ENCODE measurements at regions not wholly inside any gene's neighbourhood (a gene's known extent, or its start where the extent isn't known, plus 50 kb on each side); places are given as distances from the start of the nearest gene placed in this dataset.

DNA sequence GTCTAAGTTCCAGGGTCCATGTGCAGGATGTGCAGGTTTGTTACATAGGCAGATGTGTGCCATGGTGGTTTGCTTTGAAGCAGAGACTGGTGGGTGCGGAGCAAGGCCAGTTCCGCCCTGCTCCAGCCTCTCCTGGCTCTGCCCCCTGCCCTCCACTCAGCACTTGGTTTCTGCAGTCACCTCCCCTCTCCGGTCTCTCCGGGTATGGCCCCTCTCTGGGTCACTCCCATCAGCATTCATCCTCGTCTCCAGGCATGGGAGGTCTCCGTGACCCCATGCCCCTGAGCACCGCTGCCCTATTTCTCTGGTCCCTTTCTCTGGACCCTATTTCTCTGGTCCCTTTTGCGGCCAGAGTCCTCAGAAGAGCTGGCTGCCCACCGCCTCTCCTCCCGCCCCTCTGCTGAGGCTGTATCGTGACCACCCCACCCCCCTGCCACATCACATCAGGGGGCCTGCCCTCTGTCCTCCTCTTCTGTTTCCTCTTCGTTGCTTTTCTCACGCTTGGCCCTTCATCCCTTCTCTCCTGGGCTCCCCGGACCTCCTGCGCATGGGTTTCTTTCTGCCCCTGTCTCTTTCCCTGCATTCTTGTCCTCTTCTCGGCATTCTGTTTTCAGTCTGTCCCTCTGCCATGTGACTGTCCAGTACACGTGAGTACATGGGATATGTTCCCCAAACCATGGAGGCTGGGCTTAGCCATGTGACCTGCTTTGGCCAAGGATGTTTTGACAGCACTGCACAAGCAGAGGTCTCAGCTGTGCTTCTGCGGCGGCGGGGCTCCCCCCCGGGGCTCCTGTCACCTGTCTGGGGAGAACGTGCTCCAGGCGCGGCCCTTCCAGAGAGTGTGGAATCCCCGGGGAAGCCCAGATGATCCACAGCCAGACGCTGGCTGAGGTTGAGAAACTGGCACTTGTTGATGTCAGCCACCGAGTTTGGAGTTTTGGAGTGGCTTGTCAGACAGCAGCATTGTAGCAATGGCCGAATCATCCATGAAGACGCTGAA, 54.4 kb upstream of the C1orf174 start:
- Histone ChIP-seq H3K27ac (no peak overlapping the region), H3K4me3 (ENCODE audit: low read depth, low read length) (no peak overlapping the region), H3K27me3 (replicated peaks) (no peaks in the 10 kb centered on the region), H3K36me3 (replicated peaks) (no peaks in the 10 kb centered on the region)
- in situ Hi-C loops (cut with HindIII; ENCODE audit: low pct_ligation_motif_present, low sequenced_read_pairs), result no loop called here
- no peak for DNase-seq
- TF ChIP-seq, protein P1, sequence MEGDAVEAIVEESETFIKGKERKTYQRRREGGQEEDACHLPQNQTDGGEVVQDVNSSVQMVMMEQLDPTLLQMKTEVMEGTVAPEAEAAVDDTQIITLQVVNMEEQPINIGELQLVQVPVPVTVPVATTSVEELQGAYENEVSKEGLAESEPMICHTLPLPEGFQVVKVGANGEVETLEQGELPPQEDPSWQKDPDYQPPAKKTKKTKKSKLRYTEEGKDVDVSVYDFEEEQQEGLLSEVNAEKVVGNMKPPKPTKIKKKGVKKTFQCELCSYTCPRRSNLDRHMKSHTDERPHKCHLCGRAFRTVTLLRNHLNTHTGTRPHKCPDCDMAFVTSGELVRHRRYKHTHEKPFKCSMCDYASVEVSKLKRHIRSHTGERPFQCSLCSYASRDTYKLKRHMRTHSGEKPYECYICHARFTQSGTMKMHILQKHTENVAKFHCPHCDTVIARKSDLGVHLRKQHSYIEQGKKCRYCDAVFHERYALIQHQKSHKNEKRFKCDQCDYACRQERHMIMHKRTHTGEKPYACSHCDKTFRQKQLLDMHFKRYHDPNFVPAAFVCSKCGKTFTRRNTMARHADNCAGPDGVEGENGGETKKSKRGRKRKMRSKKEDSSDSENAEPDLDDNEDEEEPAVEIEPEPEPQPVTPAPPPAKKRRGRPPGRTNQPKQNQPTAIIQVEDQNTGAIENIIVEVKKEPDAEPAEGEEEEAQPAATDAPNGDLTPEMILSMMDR (IDR thresholded peaks at IDR 0.05; ENCODE audit: low read depth, low read length, missing control alignments), result no peak

DNA sequence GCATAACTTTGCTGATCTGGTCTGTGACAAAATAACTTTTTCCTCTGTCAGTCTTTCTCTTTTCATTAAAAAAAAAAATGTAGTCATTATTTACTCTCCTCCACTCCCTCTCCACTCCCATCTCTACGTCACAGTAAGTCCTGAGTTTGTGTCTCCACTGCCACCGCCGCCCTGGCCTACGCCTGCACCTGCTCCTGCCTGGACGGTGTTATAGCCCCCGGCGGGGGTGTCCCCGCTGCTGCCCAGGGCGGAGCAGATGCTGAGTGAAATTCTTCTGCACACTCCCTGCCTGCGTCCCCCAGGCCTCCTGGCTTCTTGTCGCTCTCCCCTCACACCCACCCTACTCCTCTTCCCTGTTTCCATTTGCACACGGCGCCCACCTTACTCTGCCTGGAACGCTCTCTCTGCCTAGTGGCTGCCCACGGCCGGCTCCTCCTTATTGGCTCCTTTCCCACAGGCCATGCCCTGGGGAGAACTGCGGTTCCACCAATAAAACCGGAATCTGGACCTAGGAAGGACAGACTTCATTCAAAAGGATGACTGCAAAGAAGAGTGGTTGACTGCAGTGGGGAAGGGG, 55.2 kb upstream of the C1orf174 start:
- H3K36me3 ChIP-seq (replicated peaks), result no peaks in the 10 kb centered on the region
- no peak overlapping the region for H3K4me3 ChIP-seq (ENCODE audit: low read depth, low read length)
- TF ChIP-seq, protein P1 (IDR thresholded peaks at IDR 0.05; ENCODE audit: low read depth, low read length, missing control alignments), result no peak
- no peak for DNase-seq
- H3K27me3 ChIP-seq (replicated peaks), result no peaks in the 10 kb centered on the region
- no peak overlapping the region for H3K27ac ChIP-seq
- in situ Hi-C loops (cut with HindIII; ENCODE audit: low pct_ligation_motif_present, low sequenced_read_pairs), result no loop called here

DNA sequence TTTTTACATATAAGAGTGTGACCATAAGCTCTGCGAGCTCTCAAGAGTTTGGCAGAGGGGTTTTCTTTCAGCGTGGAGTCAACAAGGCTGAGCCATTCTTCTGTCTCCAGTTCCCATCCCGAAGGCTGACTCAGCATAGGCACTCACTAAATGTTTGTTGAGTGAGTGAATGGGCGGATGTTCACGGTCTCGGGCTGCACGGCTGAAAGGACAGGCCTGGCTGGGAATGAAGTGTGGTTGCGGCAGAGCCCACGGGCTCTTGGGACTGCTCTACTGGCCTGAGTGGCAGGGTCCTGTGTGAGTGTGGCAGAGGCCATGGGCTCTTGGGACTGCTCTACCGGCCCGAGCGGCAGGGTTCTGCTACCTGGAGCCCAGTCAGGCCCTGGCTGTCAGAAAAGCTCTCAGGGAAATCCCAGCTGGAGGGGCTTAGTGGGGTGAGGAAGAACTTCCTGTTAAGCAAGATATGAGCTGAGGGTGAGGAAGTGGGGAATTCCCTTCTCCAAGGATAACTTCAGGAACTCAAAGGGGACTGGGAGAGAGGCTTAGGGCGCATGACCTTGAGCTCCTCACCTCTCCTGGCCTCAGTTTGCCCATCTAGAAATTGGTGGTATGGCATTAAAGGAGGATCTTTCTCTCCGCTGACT, 56.6 kb upstream of the C1orf174 start:
- DNase-seq, result no peak
- Histone ChIP-seq H3K4me3 (ENCODE audit: low read depth, low read length) (no peak overlapping the region), H3K27ac (no peak overlapping the region), H3K27me3 (replicated peaks) (no peaks in the 10 kb centered on the region), H3K36me3 (replicated peaks) (no peaks in the 10 kb centered on the region)
- in situ Hi-C loops (cut with HindIII; ENCODE audit: low pct_ligation_motif_present, low sequenced_read_pairs), result no loop called here
- TF ChIP-seq, protein P1 (IDR thresholded peaks at IDR 0.05; ENCODE audit: low read depth, low read length, missing control alignments), result no peak

DNA sequence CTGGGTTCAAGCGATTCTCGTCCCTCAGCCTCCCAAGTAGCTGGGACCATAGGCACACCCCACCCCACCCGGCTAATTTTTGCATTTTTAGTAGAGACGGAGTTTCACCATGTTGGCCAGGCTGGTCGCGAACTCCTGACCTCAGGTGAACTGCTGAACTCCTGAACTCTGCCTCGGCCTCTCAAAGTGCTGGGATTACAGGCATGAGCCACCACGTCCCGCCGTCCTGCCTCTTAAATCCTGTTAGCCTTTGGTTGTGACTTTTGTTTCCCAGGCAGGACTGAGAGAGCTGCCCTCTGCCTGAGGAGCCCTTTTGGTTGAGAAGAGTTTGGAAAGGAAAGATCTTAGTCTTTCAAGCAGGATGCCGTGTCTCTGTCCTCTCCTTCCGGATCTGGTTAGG, 59.3 kb upstream of the C1orf174 start:
- TF ChIP-seq, protein P1 (IDR thresholded peaks at IDR 0.05; ENCODE audit: low read depth, low read length, missing control alignments), result no peak

DNA sequence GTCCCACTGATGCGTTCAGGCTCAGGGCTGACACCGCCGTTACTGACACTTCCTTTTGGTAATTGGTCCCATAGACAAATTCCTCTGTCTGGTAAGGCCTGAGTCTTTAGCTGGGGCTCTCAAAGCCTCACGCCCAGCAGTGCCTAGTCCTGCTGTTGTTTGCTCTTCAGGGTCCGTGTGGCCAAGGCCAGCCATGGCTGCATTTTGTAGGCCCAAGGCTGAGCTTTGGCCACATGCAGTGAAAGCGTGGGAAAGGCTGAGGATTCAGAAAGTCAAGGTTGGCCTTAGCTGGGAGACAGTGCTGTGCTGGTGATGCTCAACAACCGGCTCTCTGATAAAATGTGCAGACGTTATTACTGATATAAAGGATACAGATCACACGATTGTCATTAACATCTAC, 63.5 kb upstream of the C1orf174 start:
- H3K4me3 ChIP-seq (ENCODE audit: low read depth, low read length), result no peak overlapping the region
- no peaks in the 10 kb centered on the region for H3K36me3 ChIP-seq (replicated peaks)
- H3K27ac ChIP-seq, result no peak overlapping the region
- in situ Hi-C loops (cut with HindIII; ENCODE audit: low pct_ligation_motif_present, low sequenced_read_pairs), result no loop called here
- TF ChIP-seq, protein P1 (IDR thresholded peaks at IDR 0.05; ENCODE audit: low read depth, low read length, missing control alignments), result no peak
- no peak for DNase-seq
- no peaks in the 10 kb centered on the region for H3K27me3 ChIP-seq (replicated peaks)

More for the DNA sequence above, 59.3 kb upstream of the C1orf174 start:
- DNase-seq, result no peak
- Histone ChIP-seq H3K27me3 (replicated peaks) (no peaks in the 10 kb centered on the region), H3K4me3 (ENCODE audit: low read depth, low read length) (no peak overlapping the region), H3K36me3 (replicated peaks) (no peaks in the 10 kb centered on the region), H3K27ac (no peak overlapping the region)
- in situ Hi-C loops (cut with HindIII; ENCODE audit: low pct_ligation_motif_present, low sequenced_read_pairs), result no loop called here

Measured in brain microvascular endothelial cell (primary cell).